ENCODE measurements at regions not wholly inside any gene's neighbourhood (a gene's known extent, or its start where the extent isn't known, plus 50 kb on each side); places are given as distances from the start of the nearest gene placed in this dataset.
"Not testable (repeated sequence)": the region's sequence is repeated elsewhere in the genome, so short reads cannot be mapped to it uniquely, and the experiment has no call there.

GRCh38 chr4:116632269-116632668, 453.1 kb downstream of the TRAM1L1 start:
- Histone ChIP-seq H3K9ac (ENCODE audit: low read depth in 1 of 2, low read length in 2 of 2) (no peak overlapping the region), H3K9me3 (ENCODE audit: control insufficient read depth in 2 of 2, low read length in 2 of 2) (no peaks in the 10 kb centered on the region), H3K27ac (ENCODE audit: low read depth in 2 of 2, low read length in 2 of 2) (no peak overlapping the region), H3K4me3 (ENCODE audit: low read length in 2 of 2) (no peak overlapping the region), H3K4me1 (ENCODE audit: control insufficient read depth in 2 of 2, insufficient read depth in 2 of 2, low read length in 2 of 2) (no peaks in the 10 kb centered on the region), H3K36me3 (ENCODE audit: control insufficient read depth in 2 of 2, insufficient read depth in 2 of 2, low read length in 2 of 2) (no peaks in the 10 kb centered on the region), H3K27me3 (ENCODE audit: control insufficient read depth in 2 of 2, insufficient read depth in 2 of 2, low read length in 2 of 2) (no peaks in the 10 kb centered on the region)

GRCh38 chr4:116628598-116628997, 456.8 kb downstream of the TRAM1L1 start:
- Histone ChIP-seq H3K27ac (ENCODE audit: low read depth in 2 of 2, low read length in 2 of 2) (no peak overlapping the region), H3K9me3 (ENCODE audit: control insufficient read depth in 2 of 2, low read length in 2 of 2) (no peaks in the 10 kb centered on the region), H3K36me3 (ENCODE audit: control insufficient read depth in 2 of 2, insufficient read depth in 2 of 2, low read length in 2 of 2) (no peaks in the 10 kb centered on the region), H3K4me1 (ENCODE audit: control insufficient read depth in 2 of 2, insufficient read depth in 2 of 2, low read length in 2 of 2) (no peaks in the 10 kb centered on the region), H3K27me3 (ENCODE audit: control insufficient read depth in 2 of 2, insufficient read depth in 2 of 2, low read length in 2 of 2) (no peaks in the 10 kb centered on the region), H3K4me3 (ENCODE audit: low read length in 2 of 2) (no peak overlapping the region), H3K9ac (ENCODE audit: low read depth in 1 of 2, low read length in 2 of 2) (no peak overlapping the region)

DNA sequence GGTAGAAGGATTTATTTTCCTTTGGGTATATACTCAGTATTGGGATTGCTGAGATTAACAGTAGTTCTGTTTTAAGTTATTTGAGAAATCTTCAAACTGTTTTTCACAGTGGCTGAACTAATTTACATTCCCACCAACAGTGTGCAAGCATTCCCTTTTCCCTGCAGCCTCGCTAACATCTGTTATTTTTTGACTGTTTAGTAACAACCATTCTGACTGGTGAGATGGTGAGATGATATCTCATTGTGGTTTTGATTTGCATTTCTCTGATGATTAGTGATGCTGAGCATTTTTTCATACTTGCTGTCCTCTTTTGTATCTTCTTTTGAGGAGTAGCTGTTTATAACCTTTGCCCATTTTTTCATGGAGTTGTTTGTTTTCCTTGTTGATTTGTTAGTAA, 457.8 kb downstream of the TRAM1L1 start:
- H3K9ac ChIP-seq (ENCODE audit: low read depth in 1 of 2, low read length in 2 of 2): no peak overlapping the region
- no peaks in the 10 kb centered on the region for H3K27me3 ChIP-seq (ENCODE audit: control insufficient read depth in 2 of 2, insufficient read depth in 2 of 2, low read length in 2 of 2)
- H3K27ac ChIP-seq (ENCODE audit: low read depth in 2 of 2, low read length in 2 of 2): no peak overlapping the region
- no peaks in the 10 kb centered on the region for H3K9me3 ChIP-seq (ENCODE audit: control insufficient read depth in 2 of 2, low read length in 2 of 2)
- H3K4me1 ChIP-seq (ENCODE audit: control insufficient read depth in 2 of 2, insufficient read depth in 2 of 2, low read length in 2 of 2): no peaks in the 10 kb centered on the region
- H3K36me3 ChIP-seq (ENCODE audit: control insufficient read depth in 2 of 2, insufficient read depth in 2 of 2, low read length in 2 of 2): no peaks in the 10 kb centered on the region
- no peak overlapping the region for H3K4me3 ChIP-seq (ENCODE audit: low read length in 2 of 2)

DNA sequence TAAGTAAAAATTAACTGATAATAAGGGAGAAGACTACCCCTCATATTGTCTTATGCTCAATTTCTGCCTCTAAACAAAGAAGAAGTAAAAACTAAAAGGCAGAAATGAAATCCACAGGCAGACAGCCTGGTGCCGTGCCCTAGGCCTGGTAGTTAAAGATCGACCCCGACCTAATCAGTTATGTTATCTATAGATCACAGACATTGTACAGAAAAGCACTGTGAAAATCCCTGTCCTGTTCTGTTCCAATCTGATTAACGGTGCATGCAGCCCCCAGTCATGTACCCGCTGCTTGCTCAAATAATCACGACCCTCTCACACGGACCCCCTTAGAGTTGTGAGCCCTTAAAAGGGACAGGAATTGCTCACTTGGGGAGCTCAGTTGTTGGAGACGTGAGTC, 465.9 kb downstream of the TRAM1L1 start:
- H3K27ac ChIP-seq (ENCODE audit: low read depth in 2 of 2, low read length in 2 of 2); H3K9ac ChIP-seq (ENCODE audit: low read depth in 1 of 2, low read length in 2 of 2): not testable (repeated sequence)

DNA sequence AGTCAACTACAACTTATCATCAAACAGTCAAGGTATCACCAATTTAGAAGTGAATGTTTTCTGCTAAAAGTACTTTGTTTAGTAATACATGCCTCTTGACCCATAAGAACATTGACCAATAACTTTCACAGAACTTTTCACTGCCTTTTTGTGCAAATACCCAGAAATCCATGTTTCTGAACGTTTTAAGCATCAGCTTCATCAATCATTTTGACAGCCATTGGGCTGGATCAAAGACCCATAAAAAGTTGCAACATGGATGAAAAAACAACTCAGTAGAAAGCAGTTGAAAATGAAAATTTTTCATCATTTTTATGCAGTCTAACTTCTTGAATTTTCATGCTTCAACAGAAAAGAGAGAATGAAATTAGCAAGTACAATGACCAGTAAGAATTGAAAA, 466.7 kb downstream of the TRAM1L1 start:
- no peaks in the 10 kb centered on the region for H3K36me3 ChIP-seq (ENCODE audit: control insufficient read depth in 2 of 2, insufficient read depth in 2 of 2, low read length in 2 of 2)
- H3K9ac ChIP-seq (ENCODE audit: low read depth in 1 of 2, low read length in 2 of 2): no peak overlapping the region
- H3K27me3 ChIP-seq (ENCODE audit: control insufficient read depth in 2 of 2, insufficient read depth in 2 of 2, low read length in 2 of 2): no peaks in the 10 kb centered on the region
- no peak overlapping the region for H3K4me3 ChIP-seq (ENCODE audit: low read length in 2 of 2)
- no peaks in the 10 kb centered on the region for H3K9me3 ChIP-seq (ENCODE audit: control insufficient read depth in 2 of 2, low read length in 2 of 2)
- no peaks in the 10 kb centered on the region for H3K4me1 ChIP-seq (ENCODE audit: control insufficient read depth in 2 of 2, insufficient read depth in 2 of 2, low read length in 2 of 2)
- H3K27ac ChIP-seq (ENCODE audit: low read depth in 2 of 2, low read length in 2 of 2): no peak overlapping the region

More for the DNA sequence above, 465.9 kb downstream of the TRAM1L1 start:
- H3K27me3 ChIP-seq (ENCODE audit: control insufficient read depth in 2 of 2, insufficient read depth in 2 of 2, low read length in 2 of 2); H3K9me3 ChIP-seq (ENCODE audit: control insufficient read depth in 2 of 2, low read length in 2 of 2); H3K4me3 ChIP-seq (ENCODE audit: low read length in 2 of 2); H3K4me1 ChIP-seq (ENCODE audit: control insufficient read depth in 2 of 2, insufficient read depth in 2 of 2, low read length in 2 of 2); H3K36me3 ChIP-seq (ENCODE audit: control insufficient read depth in 2 of 2, insufficient read depth in 2 of 2, low read length in 2 of 2): not testable (repeated sequence)

- Histone ChIP-seq H3K9ac (ENCODE audit: low read depth in 1 of 2, low read length in 2 of 2) (no peak overlapping the region), H3K36me3 (ENCODE audit: control insufficient read depth in 2 of 2, insufficient read depth in 2 of 2, low read length in 2 of 2) (no peaks in the 10 kb centered on the region), H3K4me1 (ENCODE audit: control insufficient read depth in 2 of 2, insufficient read depth in 2 of 2, low read length in 2 of 2) (no peaks in the 10 kb centered on the region), H3K4me3 (ENCODE audit: low read length in 2 of 2) (no peak overlapping the region), H3K27ac (ENCODE audit: low read depth in 2 of 2, low read length in 2 of 2) (no peak overlapping the region), H3K9me3 (ENCODE audit: control insufficient read depth in 2 of 2, low read length in 2 of 2) (no peaks in the 10 kb centered on the region), H3K27me3 (ENCODE audit: control insufficient read depth in 2 of 2, insufficient read depth in 2 of 2, low read length in 2 of 2) (no peaks in the 10 kb centered on the region)
These were observed 482.3 kb downstream of the TRAM1L1 start for GRCh38 chr4:116603096-116603495.

DNA sequence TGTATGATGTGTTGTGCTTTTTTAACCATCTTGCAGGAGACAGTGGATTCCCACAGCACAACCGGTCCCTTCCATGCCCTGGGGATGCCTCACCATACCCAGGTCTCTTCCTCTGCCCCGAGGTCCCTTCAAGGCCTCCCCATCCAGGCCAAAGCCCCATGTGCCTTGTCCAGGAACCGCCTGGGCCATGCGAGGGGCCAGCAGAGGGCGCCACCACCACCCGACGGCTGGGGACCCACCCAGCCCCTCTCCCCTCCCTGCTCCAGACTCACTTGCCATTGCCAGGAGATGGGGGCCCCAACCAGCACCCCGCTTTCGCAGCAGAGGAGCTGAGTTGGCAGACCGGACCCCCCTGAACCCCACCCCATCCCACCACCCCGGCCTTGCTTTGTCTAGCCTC, 485.5 kb downstream of the TRAM1L1 start:
- Histone ChIP-seq H3K4me1 (ENCODE audit: control insufficient read depth in 2 of 2, insufficient read depth in 2 of 2, low read length in 2 of 2) (no peaks in the 10 kb centered on the region), H3K4me3 (ENCODE audit: low read length in 2 of 2) (no peak overlapping the region), H3K9me3 (ENCODE audit: control insufficient read depth in 2 of 2, low read length in 2 of 2) (no peaks in the 10 kb centered on the region), H3K27me3 (ENCODE audit: control insufficient read depth in 2 of 2, insufficient read depth in 2 of 2, low read length in 2 of 2) (no peaks in the 10 kb centered on the region), H3K36me3 (ENCODE audit: control insufficient read depth in 2 of 2, insufficient read depth in 2 of 2, low read length in 2 of 2) (no peaks in the 10 kb centered on the region), H3K27ac (ENCODE audit: low read depth in 2 of 2, low read length in 2 of 2) (no peak overlapping the region), H3K9ac (ENCODE audit: low read depth in 1 of 2, low read length in 2 of 2) (no peak overlapping the region)

- Histone ChIP-seq H3K9ac (ENCODE audit: low read depth in 1 of 2, low read length in 2 of 2) (no peak overlapping the region), H3K27ac (ENCODE audit: low read depth in 2 of 2, low read length in 2 of 2) (no peak overlapping the region), H3K9me3 (ENCODE audit: control insufficient read depth in 2 of 2, low read length in 2 of 2) (no peaks in the 10 kb centered on the region), H3K36me3 (ENCODE audit: control insufficient read depth in 2 of 2, insufficient read depth in 2 of 2, low read length in 2 of 2) (no peaks in the 10 kb centered on the region), H3K4me1 (ENCODE audit: control insufficient read depth in 2 of 2, insufficient read depth in 2 of 2, low read length in 2 of 2) (no peaks in the 10 kb centered on the region), H3K4me3 (ENCODE audit: low read length in 2 of 2) (no peak overlapping the region), H3K27me3 (ENCODE audit: control insufficient read depth in 2 of 2, insufficient read depth in 2 of 2, low read length in 2 of 2) (no peaks in the 10 kb centered on the region)
These were observed 486.2 kb downstream of the TRAM1L1 start for GRCh38 chr4:116598980-116599789.

- H3K4me1 ChIP-seq (ENCODE audit: control insufficient read depth in 2 of 2, insufficient read depth in 2 of 2, low read length in 2 of 2): no peaks in the 10 kb centered on the region
These were observed 487.0 kb downstream of the TRAM1L1 start for GRCh38 chr4:116598155-116598979.

GRCh38 chr4:116590648-116591047, 494.7 kb downstream of the TRAM1L1 start:
- Histone ChIP-seq H3K36me3 (ENCODE audit: control insufficient read depth in 2 of 2, insufficient read depth in 2 of 2, low read length in 2 of 2) (no peaks in the 10 kb centered on the region), H3K9me3 (ENCODE audit: control insufficient read depth in 2 of 2, low read length in 2 of 2) (no peaks in the 10 kb centered on the region), H3K4me3 (ENCODE audit: low read length in 2 of 2) (no peak overlapping the region), H3K27ac (ENCODE audit: low read depth in 2 of 2, low read length in 2 of 2) (no peak overlapping the region), H3K27me3 (ENCODE audit: control insufficient read depth in 2 of 2, insufficient read depth in 2 of 2, low read length in 2 of 2) (no peaks in the 10 kb centered on the region), H3K9ac (ENCODE audit: low read depth in 1 of 2, low read length in 2 of 2) (no peak overlapping the region), H3K4me1 (ENCODE audit: control insufficient read depth in 2 of 2, insufficient read depth in 2 of 2, low read length in 2 of 2) (no peaks in the 10 kb centered on the region)

More at GRCh38 chr4:116598155-116598979, 487.0 kb downstream of the TRAM1L1 start:
- no peaks in the 10 kb centered on the region for H3K27me3 ChIP-seq (ENCODE audit: control insufficient read depth in 2 of 2, insufficient read depth in 2 of 2, low read length in 2 of 2)
- no peaks in the 10 kb centered on the region for H3K36me3 ChIP-seq (ENCODE audit: control insufficient read depth in 2 of 2, insufficient read depth in 2 of 2, low read length in 2 of 2)
- no peaks in the 10 kb centered on the region for H3K9me3 ChIP-seq (ENCODE audit: control insufficient read depth in 2 of 2, low read length in 2 of 2)
- H3K4me3 ChIP-seq (ENCODE audit: low read length in 2 of 2): no peak overlapping the region
- no peak overlapping the region for H3K27ac ChIP-seq (ENCODE audit: low read depth in 2 of 2, low read length in 2 of 2)
- no peak overlapping the region for H3K9ac ChIP-seq (ENCODE audit: low read depth in 1 of 2, low read length in 2 of 2)
